Transverse colon (tissue), 4 donors: ENCODE measurements at regions not wholly inside any gene's neighbourhood (a gene's known extent, or its start where the extent isn't known, plus 50 kb on each side); places are given as distances from the start of the nearest gene placed in this dataset.

Experiments used
- CTCF ChIP-seq, 5 experiments: fragments of 200-600 bp in 3 of 5; fragments of 450-650 bp in 2 of 5; sonication (generic) in 3 of 5; IDR thresholded peaks; 1 replicate in 2 of 5; 2 replicates in 3 of 5; pipeline ENCODE4 v1.5.1; 2016 to 2017; ENCODE audit warnings: antibody characterized with exemption in 5 of 5, inconsistent platforms in 3 of 5, mild to moderate bottlenecking in 2 of 5, moderate library complexity in 1 of 5
- EP300 ChIP-seq: sonication (generic); formaldehyde crosslinking; IDR thresholded peaks from one replicate; pipeline ENCODE4 v1.6.1; 2017; ENCODE audit warnings: antibody characterized with exemption, low read depth
- POLR2A ChIP-seq: fragments of 450-650 bp; IDR thresholded peaks from one replicate; pipeline ENCODE4 v1.6.1; 2016; ENCODE audit warnings: antibody characterized with exemption, mild to moderate bottlenecking, moderate library complexity
- POLR2AphosphoS5 ChIP-seq, 3 donors: sonication (generic); formaldehyde crosslinking; IDR thresholded peaks; one replicate each; pipeline ENCODE4 v1.6.1; 2016; ENCODE audit warnings: antibody characterized with exemption in 3 of 3

- TF ChIP-seq CTCF (IDR thresholded peaks at IDR 0.05) (no peak), EP300 (no peak), POLR2A (no peak), POLR2AphosphoS5 (IDR thresholded peaks at IDR 0.05) (no peak)
These were observed 133.3 kb upstream of the LMNTD1 start for GRCh38 chr12:25686351-25686750.
